Activated naive CD8-positive, alpha-beta T cell treated with anti-CD3 and anti-CD28 coated beads, Interleukin-2, amount 50 U/mL, for 24 hours (primary cell): ENCODE measurements at regions not wholly inside any gene's neighbourhood (a gene's known extent, or its start where the extent isn't known, plus 50 kb on each side); places are given as distances from the start of the nearest gene placed in this dataset.
"Not testable (repeated sequence)": the region's sequence is repeated elsewhere in the genome, so short reads cannot be mapped to it uniquely, and the experiment has no call there.

Experiments used
- ATAC-seq: fragments of 150-1000 bp; cut with Tn5 transposase; one replicate; pipeline ENCODE4 v1.10.0; 2021
- DNase-seq: peaks from one replicate; pipeline ENCODE4 v3.0.0; 2021
- H3K27ac Mint-ChIP-seq: one replicate; pipeline ENCODE4 v1.8.0; 2021; ENCODE audit warnings: mild to moderate bottlenecking, mixed read lengths
- H3K27me3 Mint-ChIP-seq: one replicate; pipeline ENCODE4 v1.8.0; 2021; ENCODE audit warnings: mixed read lengths
- H3K36me3 Mint-ChIP-seq: one replicate; pipeline ENCODE4 v1.8.0; 2021; ENCODE audit warnings: low read depth, mixed read lengths
- H3K4me1 Mint-ChIP-seq: one replicate; pipeline ENCODE4 v1.8.0; 2021; ENCODE audit warnings: mixed read lengths
- H3K4me3 Mint-ChIP-seq: one replicate; pipeline ENCODE4 v1.8.0; 2021; ENCODE audit warnings: mild to moderate bottlenecking, moderate library complexity, mixed read lengths
- H3K9me3 Mint-ChIP-seq: one replicate; pipeline ENCODE4 v1.8.0; 2021; ENCODE audit warnings: mixed read lengths

DNA sequence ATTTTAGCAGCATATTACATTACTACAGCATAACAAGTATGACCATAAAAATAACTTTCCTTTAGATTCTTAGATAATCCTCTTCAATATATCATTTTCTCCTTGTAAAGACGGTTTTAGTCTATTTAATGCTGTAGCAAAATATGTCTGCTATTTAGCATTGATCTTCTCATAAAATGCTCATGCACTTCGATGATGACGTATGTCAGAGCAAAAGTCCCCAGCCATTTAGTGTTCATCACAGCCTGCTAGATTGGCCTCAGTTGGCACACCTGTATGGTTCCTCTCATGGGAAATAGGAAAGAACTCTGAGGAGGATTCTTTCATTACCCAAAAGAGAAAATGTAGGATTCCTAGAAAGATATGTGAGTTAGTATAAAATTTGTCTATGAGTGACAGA, 232.2 kb downstream of the MAP2K6 start:
- ATAC-seq = no peak
- H3K4me3 Mint-ChIP-seq = no peak overlapping the region
- H3K9me3 Mint-ChIP-seq = peaks cover 9% of the 10 kb centered on the region
- no peaks in the 10 kb centered on the region for H3K4me1 Mint-ChIP-seq
- no peaks in the 10 kb centered on the region for H3K27me3 Mint-ChIP-seq
- H3K27ac Mint-ChIP-seq = no peak overlapping the region
- DNase-seq = no peak
- no peaks in the 10 kb centered on the region for H3K36me3 Mint-ChIP-seq

DNA sequence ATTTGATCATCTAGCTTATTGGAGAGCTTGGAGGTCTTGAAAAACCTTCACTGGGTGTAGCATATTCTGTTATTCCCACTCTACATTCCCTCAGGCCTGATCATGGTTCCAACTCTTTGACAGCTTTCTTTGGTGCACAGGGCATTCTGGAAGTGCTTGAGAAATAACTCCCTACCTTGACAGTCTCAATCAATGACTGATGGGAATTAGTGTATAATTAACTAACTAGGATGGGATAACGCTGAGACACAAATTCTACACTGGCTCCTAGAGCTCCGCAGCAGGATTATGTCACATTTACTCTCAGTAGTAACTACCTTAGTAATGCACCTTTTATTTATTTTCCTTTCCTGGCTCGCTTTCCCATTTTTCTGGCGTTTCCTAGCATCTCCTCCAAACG, 236.4 kb downstream of the MAP2K6 start:
- H3K27me3 Mint-ChIP-seq = no peaks in the 10 kb centered on the region
- DNase-seq = no peak
- no peak overlapping the region for H3K4me3 Mint-ChIP-seq
- peaks cover 13% of the 10 kb centered on the region for H3K9me3 Mint-ChIP-seq
- H3K36me3 Mint-ChIP-seq = no peaks in the 10 kb centered on the region
- ATAC-seq = no peak
- no peaks in the 10 kb centered on the region for H3K4me1 Mint-ChIP-seq
- no peak overlapping the region for H3K27ac Mint-ChIP-seq

DNA sequence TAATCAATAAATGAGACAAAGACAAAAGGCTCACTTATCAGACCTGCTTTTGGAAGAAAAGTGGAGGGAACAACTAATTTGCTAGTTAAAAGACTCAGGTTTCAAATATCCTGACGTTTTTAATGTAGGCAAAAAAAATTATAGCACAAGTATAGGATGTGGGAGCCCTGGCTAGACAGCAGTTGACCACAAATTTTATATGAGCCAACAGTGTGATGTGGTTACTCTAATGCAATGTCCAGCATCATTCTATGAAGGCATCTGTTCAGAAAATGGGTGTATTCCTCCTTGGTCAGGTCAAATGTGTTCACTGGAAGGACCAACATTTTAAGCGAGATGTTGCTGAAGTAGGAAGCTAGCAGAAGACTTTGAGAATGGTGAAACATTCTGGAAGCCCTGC, 237.4 kb downstream of the MAP2K6 start:
- no peak for ATAC-seq
- H3K4me1 Mint-ChIP-seq = no peaks in the 10 kb centered on the region
- no peak for DNase-seq
- H3K4me3 Mint-ChIP-seq = no peak overlapping the region
- peaks cover 13% of the 10 kb centered on the region for H3K9me3 Mint-ChIP-seq
- no peaks in the 10 kb centered on the region for H3K36me3 Mint-ChIP-seq
- H3K27ac Mint-ChIP-seq = no peak overlapping the region
- H3K27me3 Mint-ChIP-seq = no peaks in the 10 kb centered on the region

DNA sequence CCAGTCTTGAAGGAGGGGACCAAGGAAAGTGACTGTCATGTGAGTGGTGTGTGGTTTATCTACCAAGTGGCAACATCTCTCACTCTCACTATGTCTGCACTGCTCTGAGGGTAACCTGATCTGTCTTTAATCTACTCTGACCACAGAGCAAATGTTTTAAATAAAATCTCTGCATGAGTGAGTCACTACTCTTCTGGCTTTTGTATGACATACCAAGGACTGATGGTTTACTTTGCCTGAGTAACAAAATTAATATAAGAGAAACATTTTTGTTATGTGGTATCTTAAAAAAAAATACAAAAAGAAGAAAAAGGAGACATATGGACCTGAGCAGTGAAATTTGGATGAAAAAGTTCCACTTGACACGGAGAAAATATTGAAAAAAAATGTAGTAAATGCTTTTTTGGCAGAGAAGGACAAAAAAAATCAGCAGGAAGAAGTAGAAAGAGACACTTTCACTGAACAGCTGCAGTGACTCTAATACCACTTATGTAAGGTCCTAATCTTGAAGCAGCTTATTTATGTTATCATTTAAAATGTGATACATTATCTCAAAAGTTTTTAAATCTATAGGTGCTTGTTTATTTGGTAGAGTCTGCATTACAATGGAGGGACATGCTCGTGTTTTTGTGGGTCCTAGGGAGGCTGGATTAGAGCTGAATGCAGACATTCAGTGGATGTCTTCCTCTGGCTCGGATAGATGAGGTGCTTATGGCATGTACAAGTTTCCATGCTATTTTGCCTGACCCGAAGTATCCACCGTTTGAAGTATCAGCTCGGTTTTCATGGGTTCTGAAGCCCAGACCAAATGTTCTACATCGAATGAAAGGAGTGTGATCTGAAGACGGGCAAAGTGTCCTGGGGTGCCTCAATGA, 240.7 kb downstream of the MAP2K6 start:
- Mint-ChIP-seq H3K27me3 (peaks cover 1% of the 10 kb centered on the region), H3K4me3 (no peak overlapping the region), H3K4me1 (no peaks in the 10 kb centered on the region), H3K27ac (no peak overlapping the region), H3K9me3 (peaks cover 7% of the 10 kb centered on the region), H3K36me3 (no peaks in the 10 kb centered on the region)
- DNase-seq = no peak
- ATAC-seq = peak; percentile 63

DNA sequence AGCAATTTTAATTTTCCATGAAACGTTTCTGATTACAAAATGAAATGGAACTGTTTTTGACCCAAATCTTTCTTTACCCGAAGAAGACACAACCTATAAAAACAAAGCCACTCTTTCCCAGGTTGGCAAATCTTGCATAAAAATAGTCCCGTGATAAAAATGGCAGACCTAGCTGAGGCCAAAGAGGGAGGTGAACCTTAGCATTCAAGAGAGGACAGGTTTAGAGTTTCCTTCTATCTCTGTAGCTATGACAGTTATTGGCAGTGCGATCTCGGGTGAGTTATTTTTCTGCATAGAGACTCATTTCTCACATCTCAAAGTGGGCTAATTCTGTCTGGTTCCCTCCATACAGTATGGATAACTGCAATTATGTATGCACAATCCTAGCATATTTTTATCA, 241.4 kb downstream of the MAP2K6 start:
- Mint-ChIP-seq H3K4me3 (no peak overlapping the region), H3K9me3 (peaks cover 7% of the 10 kb centered on the region), H3K36me3 (no peaks in the 10 kb centered on the region), H3K27ac (no peak overlapping the region), H3K27me3 (peaks cover 1% of the 10 kb centered on the region), H3K4me1 (no peaks in the 10 kb centered on the region)
- DNase-seq = no peak
- ATAC-seq = no peak

DNA sequence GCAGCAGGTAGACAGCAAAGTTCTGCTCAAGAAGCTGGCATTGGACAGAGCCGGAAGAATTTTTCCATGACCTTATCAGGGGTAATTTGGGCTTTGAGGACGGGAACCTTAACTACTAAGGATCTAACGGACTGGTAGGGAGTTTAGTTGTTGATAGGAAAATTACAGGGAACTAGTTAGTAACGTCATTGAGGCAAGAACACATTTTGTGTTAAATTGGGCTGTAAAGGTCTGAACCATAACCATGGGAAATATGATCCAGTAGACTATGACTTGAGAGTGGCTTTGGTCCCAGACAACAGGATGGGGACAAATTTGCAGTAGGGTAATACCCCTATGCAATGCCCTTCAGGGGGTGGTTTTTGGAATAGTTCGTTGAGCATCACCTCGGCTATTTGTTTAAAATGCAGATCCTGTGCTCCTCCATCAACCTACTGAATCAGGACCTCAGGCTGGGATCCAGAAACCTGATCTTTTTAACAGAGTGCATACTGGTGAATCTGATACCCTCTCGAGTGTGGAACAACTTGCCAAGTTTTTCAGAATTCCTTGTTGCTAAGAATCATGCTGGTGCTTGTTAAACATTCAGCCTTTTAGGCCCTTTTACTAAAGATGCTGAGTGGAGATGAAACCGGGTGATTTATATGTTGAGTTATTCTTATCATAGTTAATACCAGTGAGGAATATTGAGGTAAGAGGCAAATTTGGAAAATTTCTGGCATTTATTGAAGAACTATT, 255.1 kb downstream of the MAP2K6 start:
- Mint-ChIP-seq H3K9me3 (no peaks in the 10 kb centered on the region), H3K27ac (no peak overlapping the region), H3K4me1 (no peaks in the 10 kb centered on the region), H3K4me3 (no peak overlapping the region), H3K36me3 (no peaks in the 10 kb centered on the region), H3K27me3 (no peaks in the 10 kb centered on the region)
- ATAC-seq = no peak
- DNase-seq = no peak

DNA sequence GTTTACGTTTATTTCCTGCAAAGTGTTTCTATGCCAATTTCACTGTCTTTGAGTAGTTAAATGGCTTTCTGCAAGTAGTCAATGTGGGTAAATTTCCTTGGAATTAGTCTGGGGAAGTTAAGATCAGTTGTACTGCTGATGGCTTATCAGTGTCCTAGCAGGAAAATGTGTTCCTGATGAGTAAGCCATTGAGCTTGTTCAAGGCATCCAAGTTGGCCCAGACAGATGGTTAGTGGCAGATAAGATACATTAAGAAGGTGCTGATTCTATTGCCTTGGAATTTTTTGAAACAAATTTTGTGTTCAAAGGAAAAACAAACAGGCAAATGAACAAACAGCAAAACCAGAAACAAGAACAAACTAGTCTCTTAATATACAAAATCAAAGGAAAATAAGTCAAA, 258.4 kb downstream of the MAP2K6 start:
- DNase-seq = no peak
- Mint-ChIP-seq H3K27ac (no peak overlapping the region), H3K27me3 (no peaks in the 10 kb centered on the region), H3K36me3 (no peaks in the 10 kb centered on the region), H3K4me1 (no peaks in the 10 kb centered on the region), H3K4me3 (no peak overlapping the region), H3K9me3 (no peaks in the 10 kb centered on the region)
- no peak for ATAC-seq

DNA sequence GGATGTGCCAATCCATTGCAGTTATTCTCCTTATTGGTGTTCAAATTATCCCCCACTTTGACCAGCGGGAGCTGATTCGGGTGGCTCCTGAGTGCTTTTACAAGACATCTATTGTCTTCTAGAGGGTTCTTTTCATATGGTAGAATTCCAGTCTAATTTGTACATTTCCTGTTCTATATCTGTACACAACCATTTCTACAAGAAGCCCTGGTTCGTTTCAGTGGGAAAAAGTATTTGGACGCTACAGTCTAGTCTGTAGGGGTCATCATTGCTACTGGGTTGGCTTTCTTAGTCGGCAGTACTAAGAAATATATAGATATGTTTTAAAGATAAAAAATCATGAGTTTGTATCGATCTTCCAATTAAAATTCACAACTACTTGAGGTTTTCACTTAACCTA, 262.6 kb downstream of the MAP2K6 start:
- no peak overlapping the region for H3K4me3 Mint-ChIP-seq
- H3K36me3 Mint-ChIP-seq = no peaks in the 10 kb centered on the region
- DNase-seq (no peak), ATAC-seq (no peak)
- H3K27ac Mint-ChIP-seq = no peak overlapping the region
- H3K9me3 Mint-ChIP-seq = no peaks in the 10 kb centered on the region
- H3K27me3 Mint-ChIP-seq = no peaks in the 10 kb centered on the region
- no peaks in the 10 kb centered on the region for H3K4me1 Mint-ChIP-seq

DNA sequence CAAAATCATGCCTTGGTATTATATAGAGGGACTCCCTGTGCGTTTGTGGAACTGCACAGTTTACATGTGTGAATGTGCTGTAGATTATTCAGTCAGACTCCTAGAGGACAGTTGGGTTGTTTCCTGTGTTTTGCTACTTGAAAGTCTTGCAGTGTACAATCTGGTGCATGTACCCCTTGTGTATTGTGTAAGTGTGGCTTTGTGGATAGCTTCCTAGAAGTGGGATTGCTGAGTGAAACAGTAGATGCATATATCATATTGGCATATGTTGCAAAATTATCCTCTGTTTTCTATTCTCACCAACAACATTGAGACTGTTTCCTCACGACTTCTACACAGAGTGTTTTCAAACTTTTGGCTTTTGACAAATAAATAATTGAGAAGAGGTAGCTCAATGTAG, 263.7 kb downstream of the MAP2K6 start:
- peaks cover 4% of the 10 kb centered on the region for H3K9me3 Mint-ChIP-seq
- ATAC-seq = no peak
- H3K4me1 Mint-ChIP-seq = no peaks in the 10 kb centered on the region

DNA sequence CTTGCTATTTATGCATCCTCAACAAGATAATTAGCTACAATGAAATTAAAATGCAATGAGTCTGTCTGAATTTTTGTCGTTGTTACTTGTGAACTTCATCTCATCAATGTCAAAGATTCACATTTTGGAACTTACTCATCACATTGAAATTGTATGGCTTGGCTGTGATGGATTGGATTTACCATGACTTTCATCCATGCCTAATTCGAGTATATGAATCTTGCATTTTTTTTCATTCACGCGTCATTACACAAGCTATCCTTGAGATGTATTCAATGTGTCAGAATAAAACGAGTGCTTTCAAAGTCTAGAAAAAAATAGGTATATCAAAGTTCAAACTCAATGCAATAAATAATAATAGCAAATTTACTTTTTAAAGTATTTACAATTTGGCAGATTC, 265.3 kb downstream of the MAP2K6 start:
- DNase-seq (no peak), ATAC-seq (no peak)
- no peaks in the 10 kb centered on the region for H3K4me1 Mint-ChIP-seq
- H3K4me3 Mint-ChIP-seq = no peak overlapping the region
- H3K27ac Mint-ChIP-seq = no peak overlapping the region
- H3K36me3 Mint-ChIP-seq = no peaks in the 10 kb centered on the region
- peaks cover 4% of the 10 kb centered on the region for H3K9me3 Mint-ChIP-seq
- H3K27me3 Mint-ChIP-seq = no peaks in the 10 kb centered on the region

More for the DNA sequence above, 263.7 kb downstream of the MAP2K6 start:
- no peaks in the 10 kb centered on the region for H3K27me3 Mint-ChIP-seq
- H3K4me3 Mint-ChIP-seq = no peak overlapping the region
- no peak overlapping the region for H3K27ac Mint-ChIP-seq
- DNase-seq = no peak
- no peaks in the 10 kb centered on the region for H3K36me3 Mint-ChIP-seq

DNA sequence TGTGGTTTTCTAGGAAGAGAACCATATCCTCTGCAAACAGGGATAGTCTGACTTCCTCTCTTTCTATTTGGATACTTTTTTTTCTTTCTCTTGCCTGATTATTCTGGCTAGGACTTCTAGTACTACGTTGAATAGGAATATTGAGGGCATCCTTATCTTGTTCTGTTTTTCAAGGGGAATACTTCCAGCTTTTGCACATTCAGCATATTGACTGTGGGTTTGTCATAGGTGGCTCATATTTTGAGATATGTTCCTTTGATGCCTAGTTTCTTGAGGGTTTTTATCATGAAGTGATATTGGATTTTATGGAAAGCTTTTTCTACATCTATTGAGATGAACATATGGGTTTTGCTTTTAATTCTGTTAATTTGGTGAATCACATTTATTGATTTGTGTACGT, 269.8 kb downstream of the MAP2K6 start:
- Mint-ChIP-seq H3K27ac (no peak overlapping the region), H3K27me3 (peaks cover 9% of the 10 kb centered on the region), H3K36me3 (no peaks in the 10 kb centered on the region), H3K4me1 (no peaks in the 10 kb centered on the region), H3K4me3 (no peak overlapping the region), H3K9me3 (peaks cover 10% of the 10 kb centered on the region)
- DNase-seq = no peak
- no peak for ATAC-seq

DNA sequence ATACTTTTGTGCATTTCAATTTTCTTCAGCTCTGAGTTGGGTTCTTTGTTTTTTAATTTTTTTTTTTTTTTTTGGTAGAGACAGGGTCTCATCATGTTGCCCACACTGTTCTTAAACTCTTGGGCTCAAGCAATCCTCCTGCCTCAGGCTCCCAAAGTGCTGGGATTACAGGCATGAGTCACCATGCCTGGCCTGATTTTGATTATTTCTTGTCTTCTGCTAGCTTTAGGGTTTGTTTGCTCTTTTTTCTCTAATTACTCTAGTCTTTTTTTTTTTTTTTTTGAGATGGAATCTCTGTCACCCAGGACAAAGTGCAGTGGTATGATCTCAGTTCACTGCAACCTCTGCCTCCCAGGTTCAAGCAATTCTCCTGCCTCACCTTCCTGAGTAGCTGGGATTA, 270.7 kb downstream of the MAP2K6 start:
- Mint-ChIP-seq H3K27me3 (peaks cover 11% of the 10 kb centered on the region), H3K9me3 (peaks cover 15% of the 10 kb centered on the region)
- not testable (repeated sequence) for H3K4me1 Mint-ChIP-seq, DNase-seq, H3K36me3 Mint-ChIP-seq, ATAC-seq, H3K27ac Mint-ChIP-seq, H3K4me3 Mint-ChIP-seq

DNA sequence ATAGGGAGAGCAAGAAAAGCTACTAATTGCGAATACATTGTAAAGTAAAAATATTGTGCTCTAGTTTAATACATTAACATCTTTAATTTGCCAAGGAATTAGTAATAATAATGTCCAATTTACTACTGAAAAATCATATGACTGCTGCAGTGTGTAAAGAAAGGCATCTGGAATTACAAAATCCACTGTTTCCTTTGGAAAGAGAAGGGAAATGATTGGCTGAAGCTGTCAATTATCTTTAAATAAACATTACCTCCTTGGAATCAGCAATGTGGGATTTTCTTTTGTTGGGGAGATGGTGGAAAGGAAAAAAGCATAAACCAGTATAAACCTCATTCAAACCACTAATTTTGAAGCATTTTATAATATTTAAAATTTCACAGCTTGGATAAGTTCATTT, 276.0 kb downstream of the MAP2K6 start:
- peaks cover 12% of the 10 kb centered on the region for H3K27me3 Mint-ChIP-seq
- no peak overlapping the region for H3K4me3 Mint-ChIP-seq
- no peaks in the 10 kb centered on the region for H3K4me1 Mint-ChIP-seq
- H3K27ac Mint-ChIP-seq = no peak overlapping the region
- ATAC-seq (no peak), DNase-seq (no peak)
- H3K36me3 Mint-ChIP-seq = no peaks in the 10 kb centered on the region
- H3K9me3 Mint-ChIP-seq = peaks cover 11% of the 10 kb centered on the region

DNA sequence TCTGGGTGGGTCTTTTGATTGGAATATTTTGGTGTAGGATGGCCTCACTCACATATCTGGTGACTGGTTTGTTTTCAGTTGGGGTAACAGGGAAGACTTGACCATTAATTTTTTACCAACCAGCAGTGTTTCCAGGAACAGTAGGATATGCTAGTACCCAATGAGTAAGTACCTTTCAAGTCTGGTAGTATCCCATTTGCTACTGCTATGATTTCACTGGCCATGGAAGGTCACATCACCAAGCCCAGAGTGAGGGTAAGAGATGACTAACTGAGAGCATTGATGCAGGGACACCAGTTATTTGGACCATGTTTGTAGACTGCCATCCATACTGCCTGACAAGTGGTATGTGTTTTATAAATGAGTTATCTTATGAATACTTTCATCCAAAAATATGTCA, 277.7 kb downstream of the MAP2K6 start:
- Mint-ChIP-seq H3K9me3 (peaks cover 17% of the 10 kb centered on the region), H3K27me3 (peaks cover 5% of the 10 kb centered on the region), H3K4me3 (no peak overlapping the region), H3K4me1 (no peaks in the 10 kb centered on the region), H3K36me3 (no peaks in the 10 kb centered on the region), H3K27ac (no peak overlapping the region)
- ATAC-seq = no peak
- no peak for DNase-seq

DNA sequence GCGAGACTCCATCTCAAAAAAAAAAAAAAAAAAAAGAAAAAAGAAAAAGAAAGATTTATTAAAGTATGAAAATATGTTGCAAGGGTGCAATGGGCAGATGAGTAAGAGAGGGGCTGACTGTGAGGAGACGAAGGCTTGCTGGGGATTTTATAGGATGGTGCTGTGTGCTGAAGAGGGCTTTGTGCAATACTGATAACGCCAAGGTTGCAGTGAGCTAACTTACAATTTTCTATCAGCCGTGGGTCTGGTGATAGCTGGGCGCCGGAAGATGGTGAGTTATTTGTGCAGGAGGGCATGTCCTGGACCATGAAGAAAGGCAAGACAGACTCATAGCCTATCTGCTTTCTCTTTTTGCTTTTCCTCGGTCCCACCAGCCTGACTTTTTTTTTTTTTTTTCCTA, 281.1 kb downstream of the MAP2K6 start:
- Mint-ChIP-seq H3K4me3 (no peak overlapping the region), H3K9me3 (peaks cover 22% of the 10 kb centered on the region), H3K27me3 (peaks cover 1% of the 10 kb centered on the region), H3K27ac (no peak overlapping the region), H3K4me1 (no peaks in the 10 kb centered on the region), H3K36me3 (peaks cover 6% of the 10 kb centered on the region)
- ATAC-seq (no peak), DNase-seq (no peak)
